Fibroblast of pulmonary artery (primary cell): ENCODE measurements at regions not wholly inside any gene's neighbourhood (a gene's known extent, or its start where the extent isn't known, plus 50 kb on each side); places are given as distances from the start of the nearest gene placed in this dataset.
"Not testable (repeated sequence)": the region's sequence is repeated elsewhere in the genome, so short reads cannot be mapped to it uniquely, and the experiment has no call there.

Experiments used
- DNase-seq: peaks from one replicate; pipeline ENCODE4 v3.0.0-alpha.2; 2010; ENCODE audit warnings: low read depth
- H3K4me3 ChIP-seq: replicated peaks from 2 replicates; pipeline ENCODE4 v1.5.1; 2011; ENCODE audit warnings: low read depth, mild to moderate bottlenecking, control low read depth, low read length, moderate library complexity
- CTCF ChIP-seq: IDR thresholded peaks from 2 replicates; pipeline ENCODE4 v1.5.1; 2011; ENCODE audit warnings: mild to moderate bottlenecking, control low read depth, low read length, inconsistent platforms; ENCODE audit errors: missing control alignments

GRCh38 chr2:144785253-144785652 lies 265.3 kb upstream of the ZEB2 start:
- no peak for TF ChIP-seq CTCF
- H3K4me3 ChIP-seq, result no peak overlapping the region
- no peak for DNase-seq

- H3K4me3 ChIP-seq, result no peak overlapping the region
- no peak for DNase-seq
- no peak for TF ChIP-seq CTCF
Measured at GRCh38 chr2:144780983-144781382, 261.1 kb upstream of the ZEB2 start.

- no peak for DNase-seq
Measured at GRCh38 chr2:144776766-144777165, 256.8 kb upstream of the ZEB2 start.

GRCh38 chr2:144774809-144775208 lies 254.9 kb upstream of the ZEB2 start:
- TF ChIP-seq CTCF, result no peak

More at GRCh38 chr2:144776766-144777165, 256.8 kb upstream of the ZEB2 start:
- H3K4me3 ChIP-seq, result no peak overlapping the region
- no peak for TF ChIP-seq CTCF

GRCh38 chr2:144771348-144771747 lies 251.4 kb upstream of the ZEB2 start:
- H3K4me3 ChIP-seq, result no peak overlapping the region
- no peak for TF ChIP-seq CTCF

More at GRCh38 chr2:144774809-144775208, 254.9 kb upstream of the ZEB2 start:
- H3K4me3 ChIP-seq, result no peak overlapping the region
- DNase-seq, result no peak

DNA sequence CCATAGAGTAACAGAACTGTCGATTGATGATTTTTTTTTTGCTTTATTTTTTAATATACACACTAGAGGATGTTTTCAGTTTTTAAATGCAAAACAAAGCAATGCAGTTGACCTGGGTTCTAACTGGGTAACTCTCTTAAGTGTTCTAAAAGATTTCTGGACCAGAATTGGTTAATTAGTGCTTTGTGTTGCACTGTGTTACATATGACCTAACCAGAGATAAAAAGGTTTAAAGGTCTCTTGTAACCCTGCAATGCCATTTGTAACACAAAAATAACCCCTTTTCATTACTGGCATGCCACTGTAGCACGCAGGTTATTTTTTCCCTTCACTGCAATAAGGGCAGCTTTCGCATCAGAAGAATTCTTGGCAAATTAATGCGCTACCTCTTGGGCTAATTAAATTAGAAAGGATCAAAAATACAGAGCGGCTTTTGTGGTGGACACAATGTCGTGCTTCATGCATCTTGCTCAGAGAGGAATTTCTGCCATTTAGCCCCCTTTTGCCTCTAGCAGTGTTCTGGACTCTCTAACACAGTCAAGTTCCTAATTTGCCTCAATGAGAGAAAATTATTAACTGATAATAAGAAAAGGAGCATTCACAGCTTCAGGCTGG lies 250.8 kb upstream of the ZEB2 start:
- H3K4me3 ChIP-seq, result no peak overlapping the region
- TF ChIP-seq CTCF, result no peak
- DNase-seq, result no peak

More at GRCh38 chr2:144771348-144771747, 251.4 kb upstream of the ZEB2 start:
- DNase-seq, result no peak

GRCh38 chr2:144760939-144761338 lies 241.0 kb upstream of the ZEB2 start:
- H3K4me3 ChIP-seq, DNase-seq: not testable (repeated sequence)
